ENCODE measurements at regions not wholly inside any gene's neighbourhood (a gene's known extent, or its start where the extent isn't known, plus 50 kb on each side); places are given as distances from the start of the nearest gene placed in this dataset.
"Not testable (repeated sequence)": the region's sequence is repeated elsewhere in the genome, so short reads cannot be mapped to it uniquely, and the experiment has no call there.

GRCh38 chr21:39072468-39072867 lies 110.8 kb downstream of the PSMG1 start:
- Mint-ChIP-seq H3K4me3 (ENCODE audit: unreplicated experiment) (no peak overlapping the region), H3K36me3 (ENCODE audit: low read depth, unreplicated experiment) (peaks cover 3% of the 10 kb centered on the region), H3K27me3 (ENCODE audit: unreplicated experiment) (peaks cover 3% of the 10 kb centered on the region), H3K4me1 (ENCODE audit: unreplicated experiment) (peaks cover 10% of the 10 kb centered on the region), H3K27ac (ENCODE audit: unreplicated experiment) (no peak overlapping the region), H3K9me3 (ENCODE audit: unreplicated experiment) (no peaks in the 10 kb centered on the region)
- TF ChIP-seq CTCF (IDR thresholded peaks at IDR 0.05; ENCODE audit: unreplicated experiment) = no peak
- DNase-seq (ENCODE audit: low spot score) = no peak

GRCh38 chr21:39071623-39072214 lies 111.5 kb downstream of the PSMG1 start:
- Mint-ChIP-seq H3K4me1 (ENCODE audit: unreplicated experiment) (peaks cover 12% of the 10 kb centered on the region), H3K4me3 (ENCODE audit: unreplicated experiment) (no peak overlapping the region), H3K27me3 (ENCODE audit: unreplicated experiment) (peaks cover 3% of the 10 kb centered on the region), H3K9me3 (ENCODE audit: unreplicated experiment) (no peaks in the 10 kb centered on the region), H3K27ac (ENCODE audit: unreplicated experiment) (no peak overlapping the region), H3K36me3 (ENCODE audit: low read depth, unreplicated experiment) (peaks cover 3% of the 10 kb centered on the region)
- TF ChIP-seq CTCF (IDR thresholded peaks at IDR 0.05; ENCODE audit: unreplicated experiment) = no peak
- DNase-seq (ENCODE audit: low spot score) = no peak

- H3K4me3 Mint-ChIP-seq (ENCODE audit: unreplicated experiment); H3K9me3 Mint-ChIP-seq (ENCODE audit: unreplicated experiment); H3K27ac Mint-ChIP-seq (ENCODE audit: unreplicated experiment); DNase-seq (ENCODE audit: low spot score); H3K27me3 Mint-ChIP-seq (ENCODE audit: unreplicated experiment); H3K36me3 Mint-ChIP-seq (ENCODE audit: low read depth, unreplicated experiment): not testable (repeated sequence)
- peaks cover 22% of the 10 kb centered on the region for H3K4me1 Mint-ChIP-seq (ENCODE audit: unreplicated experiment)
These were observed 113.4 kb downstream of the PSMG1 start for GRCh38 chr21:39069856-39070255.

- Mint-ChIP-seq H3K9me3 (ENCODE audit: unreplicated experiment) (no peaks in the 10 kb centered on the region), H3K27me3 (ENCODE audit: unreplicated experiment) (peaks cover 2% of the 10 kb centered on the region), H3K4me1 (ENCODE audit: unreplicated experiment) (peaks cover 22% of the 10 kb centered on the region), H3K36me3 (ENCODE audit: low read depth, unreplicated experiment) (peaks cover 7% of the 10 kb centered on the region), H3K4me3 (ENCODE audit: unreplicated experiment) (no peak overlapping the region), H3K27ac (ENCODE audit: unreplicated experiment) (no peak overlapping the region)
- no peak for DNase-seq (ENCODE audit: low spot score)
- TF ChIP-seq CTCF (IDR thresholded peaks at IDR 0.05; ENCODE audit: unreplicated experiment) = no peak
These were observed 116.1 kb downstream of the PSMG1 start for GRCh38 chr21:39066829-39067780.

- peaks cover 2% of the 10 kb centered on the region for H3K27me3 Mint-ChIP-seq (ENCODE audit: unreplicated experiment)
- H3K36me3 Mint-ChIP-seq (ENCODE audit: low read depth, unreplicated experiment) = peaks cover 7% of the 10 kb centered on the region
- TF ChIP-seq CTCF (IDR thresholded peaks at IDR 0.05; ENCODE audit: unreplicated experiment) = no peak
- H3K4me3 Mint-ChIP-seq (ENCODE audit: unreplicated experiment) = no peak overlapping the region
- H3K27ac Mint-ChIP-seq (ENCODE audit: unreplicated experiment) = no peak overlapping the region
- H3K4me1 Mint-ChIP-seq (ENCODE audit: unreplicated experiment) = peaks cover 14% of the 10 kb centered on the region
- no peaks in the 10 kb centered on the region for H3K9me3 Mint-ChIP-seq (ENCODE audit: unreplicated experiment)
- DNase-seq (ENCODE audit: low spot score) = no peak
These were observed 117.3 kb downstream of the PSMG1 start for GRCh38 chr21:39065917-39066316.
